Renal cortical epithelial cell (primary cell): ENCODE measurements at regions not wholly inside any gene's neighbourhood (a gene's known extent, or its start where the extent isn't known, plus 50 kb on each side); places are given as distances from the start of the nearest gene placed in this dataset.

Source experiments
- DNase-seq: peaks from one replicate; pipeline ENCODE4 v3.0.0-alpha.2; 2011; ENCODE audit warnings: low read depth

DNA sequence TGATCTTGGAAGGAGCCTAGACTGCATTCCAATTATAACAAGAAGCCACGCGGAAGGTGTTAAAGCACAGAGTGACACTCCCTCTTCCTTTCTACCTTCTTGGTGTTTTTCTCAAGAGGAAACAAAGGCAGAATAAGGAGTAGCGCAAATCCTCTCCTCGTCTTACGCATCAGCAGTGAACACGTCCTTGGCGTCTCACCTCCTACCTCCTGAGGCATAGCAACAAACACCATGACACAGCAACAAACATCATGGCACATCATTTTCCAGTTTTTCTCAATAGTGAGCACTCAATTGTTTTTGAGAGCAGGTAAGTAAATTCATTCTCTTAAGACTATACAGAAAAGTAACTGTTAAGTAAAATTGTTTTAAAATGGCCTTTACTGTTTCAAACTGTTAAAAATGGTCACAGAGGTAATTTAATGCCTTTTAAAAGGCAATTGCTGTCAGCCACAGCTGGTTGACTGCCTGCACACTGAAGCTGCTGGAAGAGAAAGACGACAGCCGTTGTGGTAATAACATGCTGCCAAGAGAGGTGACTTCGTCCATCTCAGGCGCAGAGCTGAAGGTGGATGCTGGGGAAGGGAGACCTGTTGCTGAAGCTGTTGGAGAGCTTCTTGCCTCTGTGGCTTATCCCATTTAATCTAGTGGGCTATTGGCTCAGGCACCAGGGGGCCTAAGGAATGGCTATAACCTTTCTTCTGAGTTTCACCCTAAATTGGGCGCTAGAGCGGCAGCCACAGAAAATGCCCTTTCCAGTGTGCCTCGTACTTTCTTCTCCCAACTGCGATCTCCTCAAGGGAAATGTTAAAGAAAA lies 703.7 kb downstream of the UQCRFS1 start:
- DNase-seq: no peak

DNA sequence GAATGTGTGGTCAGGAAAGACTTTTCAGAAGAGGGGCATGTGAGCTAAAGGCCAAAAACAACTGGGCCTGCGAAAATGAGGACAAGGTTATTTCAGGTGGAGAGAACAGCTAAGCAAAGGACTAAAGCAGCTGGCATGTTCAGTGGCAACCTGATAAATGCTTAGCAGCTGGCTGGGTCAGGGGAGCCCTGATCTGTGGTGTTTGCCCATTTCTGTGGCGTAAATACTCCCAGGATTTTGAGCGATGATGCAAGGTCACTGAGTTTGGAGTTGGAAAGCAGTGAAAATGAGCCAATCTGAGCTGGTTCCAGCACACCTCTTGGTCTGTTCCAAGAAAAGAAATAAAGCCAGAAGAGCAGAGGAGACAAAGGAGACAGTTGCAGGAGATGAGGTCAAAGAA lies 704.3 kb downstream of the UQCRFS1 start:
- DNase-seq: no peak

DNA sequence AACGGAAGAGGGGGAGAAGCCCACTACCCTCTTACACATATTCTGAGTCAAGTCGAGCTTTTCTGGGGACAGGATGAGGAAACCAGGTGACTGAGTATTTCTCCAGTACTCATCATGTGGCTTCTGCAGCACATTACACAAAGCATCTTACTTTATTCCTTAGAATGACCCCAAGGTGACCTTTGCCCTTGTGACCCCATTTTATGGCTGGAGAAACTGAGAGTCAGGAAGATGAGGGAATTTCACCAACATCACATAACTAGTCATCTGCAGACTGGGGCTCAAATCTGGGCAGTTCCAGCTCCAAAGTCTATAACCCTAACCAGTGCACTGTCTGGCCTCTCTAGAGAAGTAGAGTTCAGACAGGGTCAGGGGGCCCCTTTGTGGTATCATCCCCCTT lies 707.0 kb downstream of the UQCRFS1 start:
- no peak for DNase-seq

DNA sequence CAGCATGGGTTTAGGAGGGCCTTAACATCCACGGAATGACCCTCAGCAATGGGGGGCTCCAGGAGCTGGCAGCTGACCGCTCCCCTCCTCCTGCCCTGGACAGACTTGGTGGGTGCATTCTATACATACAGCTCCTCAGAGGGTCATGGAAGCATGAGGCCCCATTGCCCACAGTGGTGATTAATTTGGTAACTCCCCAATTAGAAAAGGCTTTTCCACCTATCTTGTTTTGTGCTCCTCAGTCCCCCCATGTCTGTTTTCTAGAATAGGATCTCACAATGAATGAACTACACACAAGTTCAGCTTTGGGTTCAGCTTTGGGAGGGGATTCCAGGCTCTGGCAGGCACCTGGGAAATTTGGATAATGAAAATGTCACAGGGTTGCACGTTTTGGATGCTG lies 707.8 kb downstream of the UQCRFS1 start:
- no peak for DNase-seq

DNA sequence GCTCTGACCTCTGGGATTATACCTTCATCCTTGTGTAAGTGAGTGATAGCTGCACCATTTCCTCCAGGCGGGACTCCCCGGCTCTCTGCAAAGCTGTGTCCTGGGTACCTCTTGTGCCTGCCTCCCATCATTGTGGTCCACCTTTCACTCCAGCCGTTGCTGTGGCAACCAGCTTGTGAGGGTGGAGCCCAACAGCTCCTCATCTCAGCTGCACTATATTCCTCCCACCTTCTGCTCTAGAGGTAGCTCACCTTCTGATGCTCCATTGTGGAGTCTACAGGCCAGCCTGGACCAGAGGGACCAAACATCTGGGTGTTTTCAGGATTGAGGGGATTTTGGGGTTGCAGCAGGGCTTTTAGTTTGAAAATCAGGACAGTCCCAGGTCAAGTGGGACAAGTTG lies 708.2 kb downstream of the UQCRFS1 start:
- DNase-seq: no peak

DNA sequence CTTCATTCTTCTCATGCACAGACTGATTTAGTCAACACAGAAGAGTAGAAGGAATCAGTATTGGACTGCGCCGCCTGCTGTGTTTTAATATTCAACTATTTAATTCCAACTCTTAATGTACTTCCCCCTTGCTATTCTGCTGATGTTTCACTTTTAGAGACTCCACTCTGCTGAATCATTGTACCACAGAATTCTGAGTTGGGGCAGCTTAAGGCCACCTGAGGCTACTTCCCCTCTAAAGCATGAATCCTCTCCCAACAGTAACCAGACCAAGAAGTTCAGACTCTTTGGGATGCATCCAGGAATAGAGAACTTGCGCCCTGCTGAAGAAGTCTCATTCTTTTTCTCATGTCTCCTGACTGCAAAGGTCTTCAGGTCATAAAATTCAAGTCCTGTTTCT lies 708.8 kb downstream of the UQCRFS1 start:
- DNase-seq: peak; percentile 48

DNA sequence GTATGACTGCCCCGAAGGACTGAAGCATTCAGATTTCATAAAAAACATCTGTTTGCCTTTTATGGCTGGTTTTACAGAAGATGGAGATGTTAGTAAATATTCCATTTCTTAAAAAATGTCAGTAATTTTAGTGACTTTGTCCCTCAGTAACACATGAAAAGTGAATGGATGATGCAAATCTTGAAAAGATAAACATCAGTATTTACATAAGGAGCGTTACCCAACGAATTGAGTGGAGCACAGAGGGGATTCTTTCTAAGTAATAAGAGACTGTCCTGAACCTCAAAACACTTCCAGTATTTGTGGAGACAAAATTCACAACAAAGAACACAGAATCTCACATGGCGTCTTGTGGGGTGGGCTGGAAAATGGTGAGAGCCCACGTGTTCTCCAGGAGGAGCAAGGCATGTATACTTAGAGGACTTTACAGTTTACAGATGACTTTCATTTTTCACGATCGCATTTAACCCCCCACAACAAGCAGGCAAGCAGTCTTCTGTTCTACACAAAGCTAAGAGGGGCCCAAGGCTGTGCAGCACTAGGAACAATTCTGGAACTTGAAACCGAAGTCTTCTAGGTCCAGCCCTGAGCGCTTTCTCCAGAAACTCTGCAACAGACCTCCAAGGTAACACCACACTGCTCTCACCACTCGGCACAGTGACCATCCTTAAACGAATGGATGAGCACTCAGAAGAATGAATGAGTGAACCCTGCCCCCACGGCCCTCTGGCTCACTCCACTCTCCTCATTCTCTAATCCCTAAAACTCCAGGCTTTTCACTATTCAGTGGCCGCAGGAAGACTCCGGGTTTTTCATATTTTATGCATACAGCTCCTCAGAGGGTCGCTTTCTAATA lies 709.8 kb downstream of the UQCRFS1 start:
- DNase-seq: no peak

DNA sequence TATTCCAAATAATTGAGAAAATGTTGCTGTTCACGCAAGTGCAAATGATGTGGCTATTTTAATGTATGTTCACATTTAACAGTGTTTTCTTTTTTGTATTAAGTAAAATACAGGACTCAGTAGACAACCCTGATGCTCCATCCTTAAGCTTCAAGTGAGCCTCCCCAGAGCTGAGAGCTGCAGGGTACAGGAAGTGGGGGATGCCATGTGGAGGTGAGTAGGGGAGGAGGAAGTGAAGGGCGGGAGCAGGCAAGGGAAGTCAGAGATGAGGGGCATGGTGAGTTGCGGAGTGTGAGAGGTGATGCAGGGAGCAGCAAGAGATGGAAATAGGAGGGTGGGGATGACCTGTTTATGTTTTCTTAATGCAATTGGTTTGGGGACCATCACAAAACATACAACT lies 711.0 kb downstream of the UQCRFS1 start:
- no peak for DNase-seq

DNA sequence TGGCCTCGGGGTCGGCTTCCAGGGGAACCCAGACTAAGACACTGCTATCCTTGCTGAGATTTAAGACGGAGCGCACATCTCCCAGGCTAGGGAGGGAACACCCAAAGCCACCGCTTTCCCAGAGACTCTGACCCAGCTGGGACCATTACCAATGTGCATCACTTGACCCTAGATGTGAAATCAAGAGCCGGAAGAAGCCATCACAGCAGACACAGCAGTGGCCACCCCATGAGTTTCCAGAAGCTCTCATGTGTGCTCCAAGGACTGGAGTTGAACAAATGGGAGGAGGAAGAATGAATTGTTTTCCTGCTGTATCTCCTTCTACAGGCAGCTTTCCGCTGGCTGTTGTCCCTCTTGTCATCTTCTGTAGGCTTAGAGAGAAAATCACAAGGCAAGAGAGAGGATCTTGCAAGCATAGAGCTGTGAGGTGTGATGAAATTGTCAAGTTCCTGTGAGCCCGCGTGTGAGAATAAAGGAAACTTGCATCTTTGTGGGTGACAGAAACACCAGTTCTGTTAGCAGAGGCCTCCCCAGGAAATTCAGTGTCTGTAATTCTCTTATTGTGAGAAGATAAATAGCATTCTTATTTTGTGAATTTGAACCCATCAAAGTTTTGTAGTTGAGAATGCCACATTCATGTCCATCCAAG lies 711.8 kb downstream of the UQCRFS1 start:
- no peak for DNase-seq

DNA sequence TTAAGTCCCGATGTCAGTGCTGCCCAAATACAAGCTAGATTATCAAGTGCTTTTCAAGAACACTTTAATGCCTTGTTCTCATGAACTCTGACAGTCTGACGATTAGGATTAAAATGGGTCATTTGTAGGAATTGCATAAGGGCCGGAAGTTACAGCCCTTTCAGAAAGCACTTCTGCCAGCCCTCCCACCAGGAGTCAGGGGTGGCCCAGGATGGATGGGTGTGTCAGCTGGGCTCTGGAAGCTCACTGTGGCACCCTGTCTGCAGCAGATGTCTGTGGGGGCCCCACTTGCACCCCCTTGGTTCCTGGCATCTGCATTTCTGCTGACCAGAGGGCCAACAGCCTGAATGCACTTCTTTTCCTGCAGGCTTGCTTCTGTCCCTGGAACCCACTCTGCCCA lies 712.7 kb downstream of the UQCRFS1 start:
- DNase-seq: no peak

DNA sequence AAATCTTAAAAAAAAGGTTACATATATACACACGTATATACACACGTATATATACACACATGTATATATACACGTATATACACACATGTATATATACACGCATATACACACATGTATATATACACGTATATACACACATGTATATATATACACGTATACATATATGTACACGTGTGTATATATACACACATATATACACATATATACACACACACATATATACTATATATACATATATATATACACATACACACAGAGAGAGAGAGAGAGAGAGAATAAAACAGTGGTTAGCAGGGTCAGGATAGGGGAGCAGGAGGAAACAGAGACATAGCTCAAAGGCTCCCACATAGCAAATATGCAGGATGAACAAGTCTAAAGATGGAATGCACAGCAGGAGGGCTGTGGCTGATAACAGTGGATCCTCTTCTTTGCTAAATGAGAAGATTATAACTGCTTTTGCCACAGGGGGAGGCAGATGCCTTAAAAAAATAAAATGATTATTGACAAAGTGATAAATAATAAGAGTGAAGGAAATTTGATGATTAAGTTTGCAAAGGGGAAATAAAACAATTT lies 714.5 kb downstream of the UQCRFS1 start:
- DNase-seq: no peak

DNA sequence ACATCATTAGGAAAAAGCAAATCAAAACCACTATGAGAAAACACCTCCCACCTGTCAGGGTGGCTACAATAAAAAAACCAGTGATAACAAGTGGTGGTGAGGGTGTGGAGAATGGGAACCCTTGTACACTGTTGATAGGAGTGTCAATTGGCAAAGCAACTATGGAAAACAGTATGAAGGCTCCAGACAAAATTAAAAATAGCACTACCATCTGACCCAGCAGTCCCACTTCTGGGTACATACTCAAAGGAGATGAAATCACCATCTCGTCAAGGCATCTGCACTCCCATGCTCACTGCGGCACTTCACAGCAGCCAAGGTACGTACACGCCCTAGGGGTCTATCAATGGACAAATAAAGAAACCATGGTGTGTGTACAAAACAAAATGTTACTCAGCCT lies 715.1 kb downstream of the UQCRFS1 start:
- DNase-seq: no peak

DNA sequence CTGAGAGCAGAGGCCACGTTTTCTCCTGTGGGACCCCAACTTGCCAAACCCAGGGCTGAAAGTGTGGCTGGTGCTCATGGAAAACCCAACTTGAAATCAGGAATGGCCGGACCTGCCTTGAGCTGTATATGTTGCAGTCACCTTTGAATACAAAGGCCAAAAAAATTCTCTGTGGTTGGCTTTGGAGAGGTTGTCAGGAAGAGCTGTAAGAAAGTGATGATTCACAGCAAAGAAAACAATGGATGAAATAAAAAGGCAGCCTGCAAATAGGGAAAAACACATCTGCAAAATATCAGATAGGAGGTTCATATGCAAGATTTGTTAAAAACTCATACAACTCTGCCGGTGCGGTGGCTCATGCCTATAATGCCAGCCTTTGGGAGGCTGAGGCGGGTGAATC lies 715.8 kb downstream of the UQCRFS1 start:
- DNase-seq: peak; percentile 68

DNA sequence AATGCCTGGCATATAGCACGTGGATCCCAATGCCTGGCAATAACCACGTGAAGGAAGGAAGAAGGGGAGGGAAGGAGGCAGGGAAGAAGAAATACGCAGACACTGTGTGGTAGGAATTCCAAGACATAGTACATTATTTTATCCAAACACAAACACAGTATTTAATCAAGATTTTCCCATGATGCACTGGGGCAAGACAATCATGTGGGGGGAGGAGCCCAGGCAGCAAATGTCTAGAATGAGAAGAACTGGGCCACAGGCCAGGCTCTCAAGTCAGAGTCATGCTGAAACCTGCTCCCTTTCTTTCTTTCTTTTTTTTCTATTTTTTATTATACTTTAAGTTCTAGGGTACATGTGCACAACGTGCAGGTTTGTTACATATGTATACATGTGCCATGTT lies 717.9 kb downstream of the UQCRFS1 start:
- no peak for DNase-seq

DNA sequence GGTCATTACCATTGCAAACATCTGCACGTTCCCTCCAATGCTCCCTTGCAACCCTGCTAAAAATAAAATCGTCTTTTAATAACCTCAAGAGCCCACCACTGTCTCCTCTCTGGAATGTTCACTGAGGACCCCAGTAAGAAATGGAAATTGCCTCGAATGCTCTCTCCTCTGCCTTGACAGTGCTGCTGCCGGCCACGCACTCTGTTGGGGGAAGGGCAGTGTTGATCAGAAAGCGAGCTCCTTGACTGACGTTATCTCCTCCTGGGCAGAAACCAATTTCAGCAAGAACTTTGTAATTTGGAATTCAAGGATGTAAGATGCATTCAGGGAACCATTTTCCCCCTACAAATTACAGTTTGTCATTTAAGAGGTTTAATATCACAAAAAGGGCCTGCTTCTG lies 718.5 kb downstream of the UQCRFS1 start:
- no peak for DNase-seq

DNA sequence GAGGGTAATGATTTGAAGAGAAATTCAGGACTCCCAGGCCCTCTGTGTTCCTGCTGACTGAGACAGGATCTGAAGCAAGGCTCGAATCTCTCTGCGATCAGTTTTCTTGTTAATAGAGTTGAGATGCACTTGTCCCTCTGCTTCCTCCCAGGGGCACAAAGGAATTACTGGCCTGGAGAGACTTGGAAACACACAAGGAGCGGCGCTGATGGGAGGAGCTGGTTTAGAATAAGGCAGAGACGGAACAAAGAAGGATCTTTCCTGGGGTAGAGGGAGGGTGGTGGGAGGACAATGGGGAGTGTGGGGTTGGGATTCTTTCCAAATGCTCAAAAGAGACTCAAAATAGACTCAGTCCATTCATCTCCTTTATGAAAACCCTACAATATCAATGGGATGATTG lies 719.1 kb downstream of the UQCRFS1 start:
- DNase-seq: no peak

DNA sequence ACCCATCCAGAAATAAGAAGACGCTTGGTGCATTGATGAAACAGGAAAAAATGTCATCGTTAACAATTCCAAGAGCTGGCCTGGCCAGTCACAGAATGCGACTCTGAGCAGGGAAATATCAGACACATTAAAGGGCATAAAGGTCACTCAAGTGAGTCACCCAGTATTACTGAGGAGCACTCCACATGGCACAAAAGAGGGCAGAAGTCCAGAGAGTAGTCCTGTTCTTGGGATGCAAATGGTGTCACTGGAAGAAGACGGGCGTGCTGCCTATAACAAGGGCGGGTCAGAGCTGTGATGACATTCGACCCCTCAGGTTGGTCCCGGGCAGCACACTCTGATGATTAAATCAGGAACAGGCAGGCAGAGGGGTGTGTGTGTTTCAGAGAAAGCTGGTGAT lies 720.3 kb downstream of the UQCRFS1 start:
- no peak for DNase-seq

DNA sequence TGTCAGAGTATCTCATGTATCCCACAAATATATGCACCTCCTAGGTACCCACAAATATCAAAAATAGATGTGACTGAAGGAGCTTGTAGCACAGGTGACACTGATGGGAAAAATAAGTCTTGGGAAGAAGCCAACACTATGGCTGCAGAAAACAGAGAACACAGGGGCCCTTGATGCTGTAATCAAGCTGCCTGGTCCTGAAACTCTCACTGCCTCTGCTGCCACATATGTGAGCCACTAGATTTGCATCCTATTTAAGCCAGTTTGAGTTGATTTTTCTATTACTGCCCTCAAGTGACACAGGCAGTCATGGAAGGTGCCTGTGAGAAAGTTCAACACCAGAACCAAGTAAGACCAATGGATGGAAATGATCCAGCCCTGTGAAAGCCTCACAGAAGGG lies 720.8 kb downstream of the UQCRFS1 start:
- no peak for DNase-seq

DNA sequence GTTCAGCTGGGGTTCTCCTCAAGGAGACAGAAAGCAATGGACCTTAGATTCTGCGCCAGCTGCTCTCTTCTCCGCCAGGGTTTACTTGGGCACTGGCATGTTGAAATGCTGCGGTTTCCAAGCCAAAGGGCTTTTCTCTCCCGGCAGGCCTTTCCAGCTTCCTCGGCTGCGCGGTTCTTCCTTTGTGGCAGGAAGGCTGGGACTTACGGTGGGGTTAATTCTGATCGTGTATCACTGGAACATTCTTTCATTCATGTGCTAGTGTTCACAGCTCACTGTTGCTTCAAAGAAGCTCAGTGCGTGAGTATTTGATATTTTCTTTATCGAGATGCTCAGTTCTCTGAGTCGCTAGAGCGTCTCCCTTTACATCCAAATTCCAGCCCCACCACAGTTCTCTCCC lies 723.2 kb downstream of the UQCRFS1 start:
- DNase-seq: no peak

DNA sequence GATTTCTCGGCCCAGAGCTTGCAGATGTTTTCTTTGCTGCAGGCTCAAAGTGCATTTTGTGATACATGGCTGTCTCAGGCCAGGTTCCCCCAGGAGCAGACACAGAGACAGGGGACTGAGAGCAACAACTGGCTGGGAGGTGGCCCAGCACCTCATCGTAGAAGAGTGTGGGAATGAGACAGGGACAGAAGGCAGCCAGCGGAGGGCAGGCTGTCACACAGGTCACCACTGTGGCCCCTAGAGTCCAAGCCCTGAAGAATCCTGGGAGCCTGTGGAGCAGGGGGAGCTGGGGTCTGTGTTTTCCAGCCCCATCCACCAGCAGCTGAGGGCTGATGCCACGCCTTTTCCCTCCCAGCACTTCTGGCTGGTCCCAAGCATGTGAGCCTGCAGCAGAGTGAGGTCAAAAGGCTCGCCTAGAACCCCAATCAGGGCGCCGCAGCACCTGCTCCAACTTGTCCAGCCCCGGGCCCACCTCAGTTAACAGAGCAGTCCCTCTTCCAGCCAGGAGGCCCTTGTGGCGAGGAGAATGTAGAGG lies 723.8 kb downstream of the UQCRFS1 start:
- no peak for DNase-seq

DNA sequence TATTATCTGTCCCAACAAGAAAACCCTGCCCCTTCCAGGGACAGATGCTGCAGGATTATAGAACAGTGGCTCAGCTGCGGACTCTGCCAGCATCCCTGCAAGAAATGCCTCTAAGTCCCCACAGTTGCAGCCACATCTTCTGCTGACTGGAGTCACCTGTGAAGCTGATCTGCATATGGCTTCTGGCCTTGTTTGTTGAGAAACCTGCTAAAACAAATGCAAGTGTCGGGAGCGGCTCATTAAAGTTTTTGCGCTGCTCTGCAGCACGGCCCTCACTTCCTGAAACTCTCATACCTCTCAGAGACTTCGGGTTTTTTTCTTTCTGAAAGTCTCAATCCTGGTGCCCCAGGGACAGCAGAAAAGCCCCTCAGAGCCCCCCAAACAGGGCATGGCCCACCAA lies 725.0 kb downstream of the UQCRFS1 start:
- DNase-seq: no peak

DNA sequence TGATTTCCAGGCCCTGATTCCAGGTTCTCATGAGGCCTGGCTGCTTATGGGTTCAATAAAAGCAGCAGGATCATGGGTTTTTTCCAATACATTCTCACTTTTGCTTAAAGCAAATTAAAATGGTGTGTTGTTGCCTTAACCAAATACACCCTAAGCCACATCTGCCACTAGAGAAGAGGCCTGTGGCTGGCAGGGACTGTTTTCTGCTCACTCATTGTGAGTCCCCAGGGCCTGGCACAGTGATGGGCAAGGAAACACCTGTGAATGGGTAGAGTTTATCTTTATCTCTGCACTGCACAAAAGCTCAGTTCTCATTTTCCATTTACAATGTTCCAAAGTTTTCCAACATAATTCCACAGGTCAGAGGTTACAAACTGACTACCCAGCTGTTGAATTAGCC lies 726.0 kb downstream of the UQCRFS1 start:
- no peak for DNase-seq
